Endothelial cell of umbilical vein (primary cell): ENCODE measurements at regions not wholly inside any gene's neighbourhood (a gene's known extent, or its start where the extent isn't known, plus 50 kb on each side); places are given as distances from the start of the nearest gene placed in this dataset.

Experiments
- BruUV-seq: library from RNA; stranded (reverse); fragments of 400-500 nt; replicated peaks from 2 replicates; lab custom pipeline; 2021; lab: Mats Ljungman, UMichigan
- CTCF ChIA-PET: fragments of 300-600, 350-600 bp; sonication (Branson Sonifier 250); formaldehyde crosslinking; loops from one replicate; lab custom pipeline; 2021; ENCODE audit warnings: antibody characterized with exemption, inconsistent platforms; lab: Charles Lee
- POLR2A ChIA-PET: fragments of 300-600, 350-600 bp; sonication (Branson Sonifier 250); formaldehyde crosslinking; loops from one replicate; lab custom pipeline; 2021; ENCODE audit warnings: antibody characterized with exemption, inconsistent platforms; lab: Charles Lee
- DNase-seq: peaks from one replicate; pipeline ENCODE4 v3.0.0-alpha.2; 2011; ENCODE audit warnings: low read depth, low spot score
- FAIRE-seq: peaks from 2 replicates; lab custom pipeline; 2011; peaks lifted over from hg19 to GRCh38; lab: Jason Lieb, UNC
- H2AFZ ChIP-seq: 2 replicates; pipeline ENCODE4 v1.6.0; 2012; ENCODE audit warnings: low read depth, low read length, control low read depth, inconsistent platforms
- H3K27ac ChIP-seq: 2 replicates; pipeline ENCODE4 v1.5.1; 2011; ENCODE audit warnings: low read depth, mild to moderate bottlenecking, control low read depth, low read length, moderate library complexity; ENCODE audit not compliant: insufficient read depth
- H3K27me3 ChIP-seq, 2 experiments: 2 replicates each; pipeline versions ENCODE4 v1.6.0 to v1.6.1; 2011; ENCODE audit warnings: low read length in 2 of 2, mixed read lengths in 1 of 2; ENCODE audit not compliant: control insufficient read depth in 2 of 2, insufficient read depth in 2 of 2
- H3K36me3 ChIP-seq, 2 experiments: 2 replicates in 1 of 2; 3 replicates in 1 of 2; pipeline ENCODE4 v1.5.1; 2011; ENCODE audit warnings: low read length in 2 of 2, mild to moderate bottlenecking in 1 of 2, moderate library complexity in 1 of 2; ENCODE audit not compliant: control insufficient read depth in 2 of 2, insufficient read depth in 2 of 2; ENCODE audit errors: extremely low read depth in 1 of 2
- H3K4me1 ChIP-seq: 3 replicates; pipeline ENCODE4 v1.5.1; 2011; ENCODE audit warnings: mild to moderate bottlenecking, low read length; ENCODE audit not compliant: control insufficient read depth, insufficient read depth; ENCODE audit errors: extremely low read depth
- H3K4me2 ChIP-seq: 2 replicates; pipeline ENCODE4 v1.6.1; 2011; ENCODE audit warnings: low read length, control low read depth, mixed read lengths; ENCODE audit not compliant: insufficient read depth
- H3K4me3 ChIP-seq, 3 experiments: fragments of 200-600 bp in 1 of 3; sonication (generic), shearing (Covaris generic) in 1 of 3; replicated peaks in 1 of 3; 2 replicates each; pipeline ENCODE4 v1.5.1; 2011 to 2016; ENCODE audit warnings: control low read depth in 3 of 3, low read length in 3 of 3, mild to moderate bottlenecking in 2 of 3, inconsistent platforms in 1 of 3, low read depth in 1 of 3, moderate library complexity in 1 of 3; ENCODE audit not compliant: insufficient read depth in 1 of 3
- H3K79me2 ChIP-seq: 2 replicates; pipeline ENCODE4 v1.6.0; 2012; ENCODE audit warnings: low read length, inconsistent platforms; ENCODE audit not compliant: control insufficient read depth, insufficient read depth
- H3K9ac ChIP-seq: replicated peaks from 2 replicates; pipeline ENCODE3; 2011; ENCODE audit warnings: low read length, control low read depth; ENCODE audit not compliant: insufficient read depth; ENCODE audit errors: extremely low read depth
- H3K9me1 ChIP-seq: replicated peaks from 3 replicates; pipeline ENCODE4 v1.6.0; 2011; ENCODE audit warnings: mild to moderate bottlenecking, low read length; ENCODE audit not compliant: control insufficient read depth, insufficient read depth; ENCODE audit errors: extremely low read depth
- H3K9me3 ChIP-seq: replicated peaks from 2 replicates; pipeline ENCODE4 v1.5.1; 2012; ENCODE audit warnings: low read length, inconsistent platforms; ENCODE audit not compliant: control insufficient read depth, insufficient read depth
- H4K20me1 ChIP-seq: replicated peaks from 2 replicates; pipeline ENCODE3; 2011; ENCODE audit warnings: mild to moderate bottlenecking, low read length; ENCODE audit not compliant: control insufficient read depth, insufficient read depth; ENCODE audit errors: extremely low read depth
- CTCF ChIP-seq, 2 donors: IDR thresholded peaks; 1 replicate in 1 of 2; 2 replicates in 1 of 2; pipeline ENCODE4 v1.5.1; 2011; ENCODE audit warnings: low read length in 2 of 2, mild to moderate bottlenecking in 2 of 2, moderate library complexity in 2 of 2, control low read depth in 1 of 2, inconsistent platforms in 1 of 2, low read depth in 1 of 2; ENCODE audit not compliant: insufficient read depth in 1 of 2; ENCODE audit errors: extremely low read depth in 1 of 2
- EZH2 ChIP-seq: IDR thresholded peaks from 2 replicates; pipeline ENCODE4 v1.6.1; 2012; ENCODE audit warnings: borderline replicate concordance, low read depth, mild to moderate bottlenecking, moderate library complexity, low read length, inconsistent platforms; ENCODE audit not compliant: severe bottlenecking
- FOS ChIP-seq: IDR thresholded peaks from 2 replicates; pipeline ENCODE4 v1.6.1; 2011; ENCODE audit warnings: mild to moderate bottlenecking, low read length, moderate library complexity, borderline replicate concordance; ENCODE audit not compliant: insufficient read depth
- GATA2 ChIP-seq: IDR thresholded peaks from 2 replicates; pipeline ENCODE4 v1.7.0; 2011; ENCODE audit warnings: low read depth, mild to moderate bottlenecking, moderate library complexity, mixed read lengths, low read length; ENCODE audit not compliant: insufficient read length, insufficient read depth
- JUN ChIP-seq: IDR thresholded peaks from 2 replicates; pipeline ENCODE4 v1.6.1; 2011; ENCODE audit warnings: borderline replicate concordance, low read depth; ENCODE audit not compliant: insufficient read length, insufficient read depth
- MAX ChIP-seq: IDR thresholded peaks from 2 replicates; pipeline ENCODE4 v1.6.1; 2011; ENCODE audit not compliant: insufficient read depth, insufficient read length
- MYC ChIP-seq: IDR thresholded peaks from one replicate; pipeline ENCODE4 v1.6.1; 2011; ENCODE audit warnings: mild to moderate bottlenecking, low read depth, low read length
- POLR2A ChIP-seq: IDR thresholded peaks from 2 replicates; pipeline ENCODE4 v1.6.1; 2012; ENCODE audit warnings: low read depth, mild to moderate bottlenecking, control low read depth, low read length
- POLR2AphosphoS5 ChIP-seq: IDR thresholded peaks from 2 replicates; pipeline ENCODE4 v1.6.1; 2012; ENCODE audit warnings: low read depth, mild to moderate bottlenecking, control low read depth, low read length, moderate library complexity; ENCODE audit not compliant: insufficient read depth
- dilution Hi-C: fragments of 300-500 bp; cut with MboI; formaldehyde crosslinking; loops from one replicate; pipeline ENCODE4 v1.15.0; 2019; ENCODE audit warnings: low sequenced_read_pairs; ENCODE audit not compliant: extremely low pct_ligation_motif_present
- intact Hi-C: fragments of 100-400 bp; cut with micrococcal nuclease; formaldehyde crosslinking; loops from one replicate; pipeline ENCODE4 v1.10.0; 2022

GRCh38 chr12:58301038-58301729, 359.8 kb downstream of the ATP23 start:
- Histone ChIP-seq H3K36me3 (no peaks in the 10 kb centered on the region), H3K4me3 (no peak overlapping the region), H2AFZ (no peak overlapping the region), H3K27me3 (no peaks in the 10 kb centered on the region), H3K9me1 (no peaks in the 10 kb centered on the region), H3K79me2 (no peaks in the 10 kb centered on the region), H3K4me2 (no peak overlapping the region), H3K9me3 (no peaks in the 10 kb centered on the region), H3K9ac (no peak overlapping the region), H4K20me1 (no peaks in the 10 kb centered on the region), H3K4me1 (peaks cover 2% of the 10 kb centered on the region), H3K27ac (no peak overlapping the region)
- ChIA-PET CTCF (interaction anchor here (1.2 kb wide), 1 partner anchor 125 kb away, joined by 3 read pairs; no protein-coding TSS in a partner anchor), POLR2A (no interaction called here)
- no peak for FAIRE-seq
- dilution Hi-C loops, result no loop called here
- intact Hi-C loops, result no loop called here
- no peak for TF ChIP-seq MYC
- no peak for TF ChIP-seq MAX
- TF ChIP-seq CTCF (IDR thresholded peaks at IDR 0.05; ENCODE audit: extremely low read depth in 1 of 2, insufficient read depth in 1 of 2, low read depth in 1 of 2, low read length in 2 of 2), result no peak
- no peak for TF ChIP-seq GATA2
- no peak for TF ChIP-seq POLR2A
- no peak for TF ChIP-seq JUN
- TF ChIP-seq EZH2, result no peak
- no peak for TF ChIP-seq POLR2AphosphoS5
- TF ChIP-seq FOS, result no peak
- DNase-seq, result no peak
- BruUV-seq, result no TSS peak
